ENCODE measurements at regions not wholly inside any gene's neighbourhood (a gene's known extent, or its start where the extent isn't known, plus 50 kb on each side); places are given as distances from the start of the nearest gene placed in this dataset.
"Not testable (repeated sequence)": the region's sequence is repeated elsewhere in the genome, so short reads cannot be mapped to it uniquely, and the experiment has no call there.

DNA sequence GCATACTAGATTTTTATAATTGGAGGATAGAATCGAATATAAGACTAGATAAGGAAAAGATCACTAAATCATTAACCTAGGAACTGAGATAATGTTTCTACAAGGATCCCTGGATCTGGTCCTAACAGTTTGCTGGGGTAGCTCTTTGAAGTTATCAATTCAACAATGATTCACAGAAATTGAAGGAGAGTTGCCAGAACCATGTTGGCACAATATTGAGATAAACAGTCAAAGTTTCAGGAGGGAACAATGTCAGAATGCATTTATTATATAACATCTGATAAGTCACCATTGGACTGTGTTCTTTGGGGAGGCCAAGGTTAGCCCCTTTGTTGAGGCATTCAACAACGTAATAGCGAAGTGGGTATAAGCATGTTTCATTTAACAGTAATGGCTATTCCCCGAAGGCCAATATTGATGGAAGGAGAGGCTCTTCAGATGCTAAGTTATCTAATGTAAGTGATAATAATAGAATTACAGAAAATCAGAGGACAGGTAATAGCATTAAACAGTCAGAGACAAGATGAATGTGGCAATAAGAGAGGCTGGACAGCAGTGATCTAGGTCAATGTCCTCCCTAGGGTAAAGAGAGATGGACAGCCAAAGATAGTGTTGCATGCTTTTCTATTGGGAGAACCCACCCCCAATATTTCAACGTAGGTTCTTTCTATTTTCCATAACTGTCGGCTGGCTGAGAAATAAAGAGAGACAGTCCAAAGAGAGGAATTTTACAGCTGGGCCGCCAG, 604.8 kb upstream of the GYPC start (continued):
- no peak for TF ChIP-seq GFI1 (CRISPR knock-in tag; IDR thresholded peaks at IDR 0.05; ENCODE audit: borderline replicate concordance)
- TF ChIP-seq, protein P1, sequence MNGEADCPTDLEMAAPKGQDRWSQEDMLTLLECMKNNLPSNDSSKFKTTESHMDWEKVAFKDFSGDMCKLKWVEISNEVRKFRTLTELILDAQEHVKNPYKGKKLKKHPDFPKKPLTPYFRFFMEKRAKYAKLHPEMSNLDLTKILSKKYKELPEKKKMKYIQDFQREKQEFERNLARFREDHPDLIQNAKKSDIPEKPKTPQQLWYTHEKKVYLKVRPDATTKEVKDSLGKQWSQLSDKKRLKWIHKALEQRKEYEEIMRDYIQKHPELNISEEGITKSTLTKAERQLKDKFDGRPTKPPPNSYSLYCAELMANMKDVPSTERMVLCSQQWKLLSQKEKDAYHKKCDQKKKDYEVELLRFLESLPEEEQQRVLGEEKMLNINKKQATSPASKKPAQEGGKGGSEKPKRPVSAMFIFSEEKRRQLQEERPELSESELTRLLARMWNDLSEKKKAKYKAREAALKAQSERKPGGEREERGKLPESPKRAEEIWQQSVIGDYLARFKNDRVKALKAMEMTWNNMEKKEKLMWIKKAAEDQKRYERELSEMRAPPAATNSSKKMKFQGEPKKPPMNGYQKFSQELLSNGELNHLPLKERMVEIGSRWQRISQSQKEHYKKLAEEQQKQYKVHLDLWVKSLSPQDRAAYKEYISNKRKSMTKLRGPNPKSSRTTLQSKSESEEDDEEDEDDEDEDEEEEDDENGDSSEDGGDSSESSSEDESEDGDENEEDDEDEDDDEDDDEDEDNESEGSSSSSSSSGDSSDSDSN (CRISPR knock-in tag; IDR thresholded peaks at IDR 0.05): no peak
- TF ChIP-seq SRSF1 (optimal IDR thresholded peaks at IDR 0.05; ENCODE audit: low read depth, low read length): no peak
- TF ChIP-seq SIX4 (CRISPR knock-in tag; IDR thresholded peaks at IDR 0.05): no peak

DNA sequence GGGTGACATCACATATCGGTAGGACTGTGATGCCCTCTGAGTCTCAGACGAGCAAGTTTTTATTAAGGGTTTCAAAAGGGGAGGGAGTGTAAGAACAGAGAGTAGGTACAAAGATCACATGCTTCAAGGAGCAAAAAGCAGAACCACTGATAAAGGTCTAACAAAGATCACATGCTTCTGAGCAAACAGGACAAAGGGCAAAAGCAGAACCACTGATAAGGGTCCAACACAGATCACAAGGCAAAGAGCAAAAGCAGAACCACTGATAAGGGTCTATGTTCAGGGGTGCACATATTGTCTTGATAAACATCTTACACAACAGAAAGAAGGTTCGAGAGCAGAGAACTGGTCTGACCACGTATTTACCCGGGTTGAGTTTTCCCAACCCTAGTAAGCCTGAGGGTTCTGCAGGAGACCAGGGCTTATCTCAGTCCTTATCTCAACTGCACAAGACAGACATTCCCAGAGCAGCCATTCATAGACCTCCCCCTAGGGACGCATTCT, 604.2 kb upstream of the GYPC start:
- H2AFZ ChIP-seq (ENCODE audit: low read length); CTCF ChIA-PET (ENCODE audit: low intra/inter-chr PET ratio, low total read pairs); H3K27me3 ChIP-seq (ENCODE audit: control insufficient read depth in 1 of 2, insufficient read depth in 2 of 2, low read length in 2 of 2); BruUV-seq (replicated peaks); ATAC-seq; intact Hi-C loops (cut with micrococcal nuclease; ENCODE audit: unreplicated experiment); H3K79me2 ChIP-seq (ENCODE audit: insufficient read depth, low read length); H3K36me3 ChIP-seq (replicated peaks in 1 of 2; ENCODE audit: control insufficient read depth in 1 of 2, insufficient read depth in 2 of 2, low read length in 2 of 2); POLR2A ChIA-PET; H3K4me2 ChIP-seq (ENCODE audit: low read depth, low read length); H3K27ac ChIP-seq (ENCODE audit: extremely low read length, insufficient read depth, low read length); in situ Hi-C loops (cut with HindIII; ENCODE audit: extremely low pct_ligation_motif_present, low pct_unique_long_range_greater_than_20kb); H4K20me1 ChIP-seq (ENCODE audit: insufficient read depth, low read length); H3K9ac ChIP-seq (ENCODE audit: insufficient read depth, low read depth, low read length); H3K4me3 ChIP-seq (replicated peaks in 1 of 3; ENCODE audit: insufficient read depth in 1 of 3, low read depth in 2 of 3, low read length in 3 of 3); H3K4me1 ChIP-seq (ENCODE audit: insufficient read depth, low read length); FAIRE-seq; DNase-seq (ENCODE audit: low spot score): not testable (repeated sequence)
- H3K9me3 ChIP-seq (ENCODE audit: low read length): peaks cover 96% of the 10 kb centered on the region
- WGBS (ENCODE audit: low lambda C conversion rate): 18% methylated on average over 4 of the region's 6 CpGs

Data from HepG2 (cell line).